T follicular helper cell (primary cell): ENCODE measurements at regions not wholly inside any gene's neighbourhood (a gene's known extent, or its start where the extent isn't known, plus 50 kb on each side); places are given as distances from the start of the nearest gene placed in this dataset.

ENCODE experiments used
- DNase-seq: peaks from one replicate; pipeline ENCODE4 v3.0.0-alpha.2; 2020; ENCODE audit warnings: low read depth

GRCh38 chr2:185147361-185147760 is 549.0 kb downstream of the ZNF804A start:
- no peak for DNase-seq

GRCh38 chr2:185152186-185152585 is 553.9 kb downstream of the ZNF804A start:
- DNase-seq: no peak

GRCh38 chr2:185161701-185162100 is 563.4 kb downstream of the ZNF804A start:
- DNase-seq: no peak

GRCh38 chr2:185174353-185174752 is 564.3 kb upstream of the FSIP2 start:
- DNase-seq: no peak

GRCh38 chr2:185179743-185180142 is 558.9 kb upstream of the FSIP2 start:
- no peak for DNase-seq

- DNase-seq: no peak
Observed at GRCh38 chr2:185181901-185182300, 556.7 kb upstream of the FSIP2 start.

GRCh38 chr2:185185044-185185443 is 553.6 kb upstream of the FSIP2 start:
- no peak for DNase-seq

- no peak for DNase-seq
Observed at GRCh38 chr2:185187421-185187820, 551.2 kb upstream of the FSIP2 start.

- DNase-seq: no peak
Observed at GRCh38 chr2:185188656-185189055, 549.9 kb upstream of the FSIP2 start.

- DNase-seq: no peak
Observed at GRCh38 chr2:185201063-185201462, 537.5 kb upstream of the FSIP2 start.

- no peak for DNase-seq
Observed at GRCh38 chr2:185202381-185202780, 536.2 kb upstream of the FSIP2 start.

GRCh38 chr2:185202945-185203528 is 535.6 kb upstream of the FSIP2 start:
- no peak for DNase-seq

- no peak for DNase-seq
Observed at GRCh38 chr2:185208261-185208660, 530.3 kb upstream of the FSIP2 start.

GRCh38 chr2:185215497-185215896 is 523.1 kb upstream of the FSIP2 start:
- DNase-seq: no peak

GRCh38 chr2:185219981-185220380 is 518.6 kb upstream of the FSIP2 start:
- DNase-seq: no peak

GRCh38 chr2:185222311-185222710 is 516.3 kb upstream of the FSIP2 start:
- DNase-seq: no peak

- DNase-seq: no peak
Observed at GRCh38 chr2:185227391-185227790, 511.2 kb upstream of the FSIP2 start.

- DNase-seq: no peak
Observed at GRCh38 chr2:185239491-185239890, 499.1 kb upstream of the FSIP2 start.

- DNase-seq: no peak
Observed at GRCh38 chr2:185240796-185241195, 497.8 kb upstream of the FSIP2 start.

- no peak for DNase-seq
Observed at GRCh38 chr2:185241556-185241955, 497.0 kb upstream of the FSIP2 start.

- DNase-seq: no peak
Observed at GRCh38 chr2:185242462-185242861, 496.1 kb upstream of the FSIP2 start.

GRCh38 chr2:185245216-185245615 is 493.4 kb upstream of the FSIP2 start:
- no peak for DNase-seq

GRCh38 chr2:185245806-185246205 is 492.8 kb upstream of the FSIP2 start:
- DNase-seq: no peak

GRCh38 chr2:185246717-185247116 is 491.9 kb upstream of the FSIP2 start:
- no peak for DNase-seq

GRCh38 chr2:185255566-185255965 is 483.0 kb upstream of the FSIP2 start:
- DNase-seq: no peak
